ENCODE measurements at regions not wholly inside any gene's neighbourhood (a gene's known extent, or its start where the extent isn't known, plus 50 kb on each side); places are given as distances from the start of the nearest gene placed in this dataset.

GRCh38 chr4:11599064-11599463 lies 170.4 kb upstream of the HS3ST1 start:
- DNase-seq = no peak
- no peak overlapping the region for H2AFZ ChIP-seq (ENCODE audit: low read length)
- H3K79me2 ChIP-seq (ENCODE audit: low read length) = no peaks in the 10 kb centered on the region
- no peak overlapping the region for H3K27ac ChIP-seq (ENCODE audit: low read length)
- no peak overlapping the region for H3K4me3 ChIP-seq (ENCODE audit: low read length)
- H3K9ac ChIP-seq (ENCODE audit: low read length) = no peak overlapping the region
- H4K20me1 ChIP-seq (ENCODE audit: insufficient read depth, low read length) = no peaks in the 10 kb centered on the region
- H3K27me3 ChIP-seq (replicated peaks; ENCODE audit: insufficient read depth, low read length) = no peaks in the 10 kb centered on the region
- no peaks in the 10 kb centered on the region for H3K36me3 ChIP-seq (replicated peaks; ENCODE audit: insufficient read depth, low read length)
- 0 out of 2 replicates have a peak, but pooled peaks cover 8% of the 10 kb centered on the region for H3K4me1 ChIP-seq (ENCODE audit: low read length)
- no peaks in the 10 kb centered on the region for H3F3A ChIP-seq (ENCODE audit: insufficient read depth, low read length)
- no peak overlapping the region for H3K4me2 ChIP-seq (ENCODE audit: low read depth, low read length)
- H3K9me2 ChIP-seq (replicated peaks; ENCODE audit: insufficient read depth, low read length) = no peaks in the 10 kb centered on the region
- H3K9me3 ChIP-seq (replicated peaks; ENCODE audit: insufficient read depth, low read length) = no peaks in the 10 kb centered on the region
- TF ChIP-seq CTCF (IDR thresholded peaks at IDR 0.05; ENCODE audit: low read length) (no peak), EZH2 (optimal IDR thresholded peaks at IDR 0.05; ENCODE audit: low read depth, low read length) (no peak), EZH2phosphoT487 (IDR thresholded peaks at IDR 0.05; ENCODE audit: low read length) (no peak)

GRCh38 chr4:11598591-11598990 lies 169.9 kb upstream of the HS3ST1 start:
- no peak for DNase-seq

GRCh38 chr4:11597506-11597905 lies 168.8 kb upstream of the HS3ST1 start:
- 0 out of 2 replicates have a peak, but pooled peaks cover 8% of the 10 kb centered on the region for H3K4me1 ChIP-seq (ENCODE audit: low read length)

More at GRCh38 chr4:11598591-11598990, 169.9 kb upstream of the HS3ST1 start:
- Histone ChIP-seq H3K4me2 (ENCODE audit: low read depth, low read length) (no peak overlapping the region), H3K79me2 (ENCODE audit: low read length) (no peaks in the 10 kb centered on the region), H3K36me3 (replicated peaks; ENCODE audit: insufficient read depth, low read length) (no peaks in the 10 kb centered on the region), H3K9ac (ENCODE audit: low read length) (no peak overlapping the region), H3K27me3 (replicated peaks; ENCODE audit: insufficient read depth, low read length) (no peaks in the 10 kb centered on the region), H3K4me3 (ENCODE audit: low read length) (no peak overlapping the region), H3K27ac (ENCODE audit: low read length) (no peak overlapping the region), H4K20me1 (ENCODE audit: insufficient read depth, low read length) (no peaks in the 10 kb centered on the region), H3K9me2 (replicated peaks; ENCODE audit: insufficient read depth, low read length) (no peaks in the 10 kb centered on the region), H3F3A (ENCODE audit: insufficient read depth, low read length) (no peaks in the 10 kb centered on the region), H3K9me3 (replicated peaks; ENCODE audit: insufficient read depth, low read length) (no peaks in the 10 kb centered on the region), H2AFZ (ENCODE audit: low read length) (no peak overlapping the region), H3K4me1 (ENCODE audit: low read length) (0 out of 2 replicates have a peak, but pooled peaks cover 8% of the 10 kb centered on the region)
- TF ChIP-seq CTCF (IDR thresholded peaks at IDR 0.05; ENCODE audit: low read length) = no peak
- no peak for TF ChIP-seq EZH2phosphoT487 (IDR thresholded peaks at IDR 0.05; ENCODE audit: low read length)
- no peak for TF ChIP-seq EZH2 (optimal IDR thresholded peaks at IDR 0.05; ENCODE audit: low read depth, low read length)

More at GRCh38 chr4:11597506-11597905, 168.8 kb upstream of the HS3ST1 start:
- TF ChIP-seq EZH2phosphoT487 (IDR thresholded peaks at IDR 0.05; ENCODE audit: low read length) = no peak
- no peak for TF ChIP-seq CTCF (IDR thresholded peaks at IDR 0.05; ENCODE audit: low read length)
- no peak for TF ChIP-seq EZH2 (optimal IDR thresholded peaks at IDR 0.05; ENCODE audit: low read depth, low read length)
- Histone ChIP-seq H3K79me2 (ENCODE audit: low read length) (no peaks in the 10 kb centered on the region), H3K36me3 (replicated peaks; ENCODE audit: insufficient read depth, low read length) (no peaks in the 10 kb centered on the region), H2AFZ (ENCODE audit: low read length) (no peak overlapping the region), H3K9me2 (replicated peaks; ENCODE audit: insufficient read depth, low read length) (no peaks in the 10 kb centered on the region), H3F3A (ENCODE audit: insufficient read depth, low read length) (no peaks in the 10 kb centered on the region), H3K4me3 (ENCODE audit: low read length) (no peak overlapping the region), H4K20me1 (ENCODE audit: insufficient read depth, low read length) (no peaks in the 10 kb centered on the region), H3K9ac (ENCODE audit: low read length) (no peak overlapping the region), H3K27me3 (replicated peaks; ENCODE audit: insufficient read depth, low read length) (no peaks in the 10 kb centered on the region), H3K27ac (ENCODE audit: low read length) (no peak overlapping the region), H3K9me3 (replicated peaks; ENCODE audit: insufficient read depth, low read length) (no peaks in the 10 kb centered on the region), H3K4me2 (ENCODE audit: low read depth, low read length) (no peak overlapping the region)
- no peak for DNase-seq
